GM11168 (cell line): ENCODE measurements at regions not wholly inside any gene's neighbourhood (a gene's known extent, or its start where the extent isn't known, plus 50 kb on each side); places are given as distances from the start of the nearest gene placed in this dataset.

ENCODE experiments used
- in situ Hi-C: fragments of 300-500 bp; cut with MboI; formaldehyde crosslinking; loops from one replicate; pipeline ENCODE4 v1.12.0; 2022; ENCODE audit warnings: low sequenced_read_pairs; ENCODE audit not compliant: unreplicated experiment

DNA sequence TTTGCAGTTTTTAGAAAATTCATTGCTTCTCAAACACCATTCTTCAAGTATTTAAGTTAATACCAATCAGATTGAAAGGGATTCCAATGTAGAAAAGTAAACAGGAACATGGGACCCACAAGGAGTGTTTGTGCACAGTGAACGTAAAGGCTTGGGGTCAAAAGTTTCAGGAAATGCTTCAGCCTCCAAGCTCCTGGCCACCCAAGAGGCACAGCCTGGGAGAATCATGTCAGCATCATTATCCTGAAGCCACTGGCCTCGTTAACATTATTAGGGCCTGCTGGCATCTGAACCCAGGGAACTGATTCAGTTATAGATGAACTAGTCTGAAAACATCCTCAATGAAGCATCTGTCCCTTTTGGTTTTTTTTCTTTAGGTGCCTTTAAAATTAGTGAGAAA is 122.9 kb downstream of the NXNL2 start:
- in situ Hi-C loops, result no loop called here

DNA sequence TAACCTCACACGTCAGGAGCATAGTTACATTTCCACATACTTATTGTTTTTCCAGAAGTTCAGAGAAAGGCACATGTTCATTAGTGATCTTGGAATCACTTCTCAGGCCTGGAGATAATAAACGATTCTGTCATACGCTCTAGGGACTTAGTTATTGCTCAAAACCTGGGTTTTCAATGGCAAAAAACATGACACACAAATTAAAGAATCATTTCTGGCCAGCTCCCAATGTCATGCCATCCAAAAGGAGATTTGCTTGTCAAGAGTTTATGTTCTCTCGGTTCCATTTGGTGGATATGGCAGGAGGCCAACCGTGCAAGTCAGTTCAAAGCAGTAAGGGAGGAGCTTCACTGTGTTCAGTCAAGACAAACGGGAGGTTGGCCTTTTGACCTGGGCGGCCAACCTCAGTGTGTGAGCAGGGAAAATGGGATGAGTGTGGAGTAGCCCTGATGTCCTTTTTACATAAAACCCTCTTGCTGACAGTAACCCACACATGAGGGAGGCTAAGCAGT is 123.4 kb downstream of the NXNL2 start:
- in situ Hi-C loops, result no loop called here

DNA sequence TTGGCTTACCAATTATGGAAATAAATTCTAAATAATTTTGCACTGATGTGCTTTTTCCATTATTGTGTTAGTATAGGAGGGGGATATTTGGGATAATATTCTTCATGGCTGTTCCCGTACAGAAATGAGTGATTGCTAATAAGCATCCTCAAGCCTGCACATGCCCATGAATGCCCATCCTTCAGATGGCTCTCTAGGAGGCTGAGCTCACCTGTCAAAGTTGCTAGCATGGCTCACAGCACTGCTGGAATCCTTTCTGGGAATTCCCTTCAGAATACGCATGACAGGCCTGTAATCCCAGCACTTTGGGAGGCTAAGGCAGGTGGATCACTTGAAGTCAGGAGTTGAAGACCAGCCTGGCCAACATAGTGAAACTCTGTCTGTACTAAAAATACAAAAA is 124.1 kb downstream of the NXNL2 start:
- in situ Hi-C loops, result no loop called here

DNA sequence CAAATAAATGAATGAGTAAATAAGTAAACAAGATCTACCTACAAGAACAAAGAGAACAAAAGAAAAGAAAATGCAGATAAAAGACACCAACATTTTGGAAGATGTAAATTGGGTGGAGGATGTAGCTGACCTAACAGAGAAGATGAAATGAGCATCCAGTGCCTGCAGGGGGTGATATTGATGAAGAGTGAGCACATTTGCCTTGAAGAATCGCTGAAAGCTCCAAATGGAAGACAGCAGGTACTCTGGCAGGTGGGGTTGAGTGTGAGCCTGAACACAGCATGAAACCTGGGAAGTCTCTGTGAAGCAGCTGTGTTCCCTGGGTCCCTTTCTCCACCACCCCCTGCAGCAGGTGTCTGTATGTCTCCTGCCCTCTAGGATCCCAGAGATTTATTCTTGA is 125.6 kb downstream of the NXNL2 start:
- in situ Hi-C loops, result no loop called here

DNA sequence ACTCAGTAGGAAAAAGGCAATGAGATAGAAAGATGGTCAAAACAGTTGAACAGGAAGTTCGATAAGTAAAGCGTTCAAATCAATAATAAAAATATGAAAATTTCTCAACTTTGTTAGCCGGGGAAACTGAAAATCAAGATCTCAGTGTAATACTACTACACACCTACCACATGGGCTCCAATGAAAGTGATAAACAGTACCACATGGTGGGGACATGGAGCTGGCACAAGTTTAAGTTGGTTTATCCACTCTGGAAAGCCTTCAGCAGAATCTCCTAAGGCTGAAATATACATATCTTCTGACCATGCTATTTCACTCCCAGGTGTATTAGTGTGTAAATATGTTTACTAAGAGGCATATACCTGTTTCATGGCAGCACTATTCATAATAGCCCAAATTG is 126.8 kb downstream of the NXNL2 start:
- in situ Hi-C loops, result no loop called here

DNA sequence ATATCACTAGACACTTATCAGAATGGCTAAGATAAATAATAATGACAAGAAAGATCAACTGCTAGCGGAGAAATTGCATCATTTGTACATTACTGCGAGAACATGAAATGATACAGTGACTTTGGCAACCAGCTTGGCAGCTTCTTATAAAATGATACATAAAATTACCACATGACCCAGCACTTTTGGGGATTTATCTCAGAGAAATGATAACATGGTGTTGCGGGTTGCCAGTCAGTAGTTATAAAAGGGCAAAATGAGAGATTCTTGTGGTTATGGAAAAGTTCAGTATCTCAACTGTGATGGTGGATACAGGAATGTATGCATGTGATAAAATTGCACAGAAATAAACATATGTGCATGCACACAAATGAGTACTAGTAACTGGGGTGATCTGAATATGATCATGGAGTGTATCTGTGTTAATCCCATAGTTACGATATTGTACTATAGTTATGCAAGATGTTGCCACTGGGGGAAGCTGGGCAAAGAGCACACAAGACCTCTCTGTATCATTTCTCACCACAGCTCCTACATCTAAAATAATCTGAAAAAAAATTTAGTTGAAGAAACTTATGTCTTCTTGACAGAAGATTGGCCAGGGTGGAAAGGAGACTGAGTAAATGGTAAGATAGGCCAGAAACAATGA is 128.9 kb downstream of the NXNL2 start:
- in situ Hi-C loops, result no loop called here

DNA sequence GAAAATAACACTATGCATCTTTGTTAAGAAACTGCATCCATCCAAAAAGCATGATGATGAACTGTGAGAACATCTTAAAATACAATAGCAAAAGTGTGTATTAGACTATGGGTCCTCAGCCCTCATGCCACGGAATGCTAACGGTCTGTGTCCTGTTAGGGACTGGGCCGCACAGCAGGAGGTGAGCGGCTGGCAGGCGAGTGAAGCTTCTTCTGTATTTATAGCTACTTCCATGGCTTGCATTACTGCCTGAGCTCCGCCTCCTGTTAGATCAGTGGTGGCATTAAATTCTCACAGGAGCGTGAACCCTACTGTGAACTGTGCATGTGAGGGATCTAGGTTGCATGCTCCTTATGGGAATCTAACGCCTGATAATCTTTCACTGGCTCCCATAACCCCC is 129.8 kb downstream of the NXNL2 start:
- in situ Hi-C loops, result no loop called here

DNA sequence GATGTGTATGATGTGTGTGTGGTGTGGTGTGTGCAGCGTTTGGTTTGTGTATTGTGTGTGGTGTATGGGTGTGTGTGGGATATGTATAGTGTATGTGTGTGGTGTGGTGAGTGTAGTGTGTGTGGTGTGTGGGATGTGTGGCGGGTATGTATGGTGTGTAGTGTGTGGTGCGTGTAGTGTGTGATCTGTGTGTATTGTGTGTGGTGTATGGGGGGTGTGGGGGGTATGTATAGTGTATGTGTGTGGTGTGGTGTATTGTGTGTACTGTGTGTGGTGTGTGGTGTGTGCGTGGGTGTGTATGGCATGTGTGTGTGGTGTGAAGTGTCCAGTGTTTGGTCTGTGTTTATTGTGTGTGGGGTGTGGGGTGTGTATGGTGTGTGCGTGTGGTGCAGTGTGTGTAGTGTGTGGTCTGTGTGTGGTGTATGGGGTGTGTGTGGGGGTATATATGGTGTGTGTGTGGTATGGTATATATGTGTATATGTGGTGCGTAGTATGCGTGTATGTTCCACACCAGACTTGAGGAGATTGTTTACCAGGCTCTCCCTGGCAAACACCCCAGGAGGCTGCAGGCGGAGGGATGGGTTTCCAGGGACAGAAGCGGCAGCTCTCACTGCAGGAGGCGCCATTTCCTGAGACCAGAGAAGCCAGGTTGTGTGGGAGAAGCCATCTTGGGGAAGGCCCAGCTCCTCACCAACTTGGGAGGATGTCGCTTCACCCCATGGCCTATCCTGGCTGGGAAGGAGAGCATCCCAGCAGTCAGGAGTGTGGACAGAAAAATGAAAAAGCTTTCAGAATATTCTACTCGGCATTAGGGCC is 138.1 kb downstream of the NXNL2 start:
- in situ Hi-C loops, result no loop called here

DNA sequence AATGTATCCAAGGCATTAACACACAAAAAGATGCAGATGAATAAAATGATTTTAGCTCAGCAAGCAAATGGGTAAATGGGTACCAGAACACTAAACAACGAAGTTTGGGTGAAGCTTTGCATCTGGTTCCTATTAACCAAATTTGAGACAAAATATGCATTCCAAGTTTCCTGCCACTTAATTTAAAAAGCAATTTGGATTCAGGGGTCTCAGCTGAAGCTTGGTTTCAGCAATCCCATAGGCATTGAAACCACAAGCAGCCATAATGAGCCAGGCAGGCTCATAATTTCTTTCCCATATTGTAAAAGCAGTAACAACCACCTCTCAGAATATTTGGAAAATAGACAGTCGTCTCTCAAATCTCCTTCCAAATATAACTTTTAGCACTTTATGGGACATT is 138.9 kb downstream of the NXNL2 start:
- in situ Hi-C loops, result no loop called here

DNA sequence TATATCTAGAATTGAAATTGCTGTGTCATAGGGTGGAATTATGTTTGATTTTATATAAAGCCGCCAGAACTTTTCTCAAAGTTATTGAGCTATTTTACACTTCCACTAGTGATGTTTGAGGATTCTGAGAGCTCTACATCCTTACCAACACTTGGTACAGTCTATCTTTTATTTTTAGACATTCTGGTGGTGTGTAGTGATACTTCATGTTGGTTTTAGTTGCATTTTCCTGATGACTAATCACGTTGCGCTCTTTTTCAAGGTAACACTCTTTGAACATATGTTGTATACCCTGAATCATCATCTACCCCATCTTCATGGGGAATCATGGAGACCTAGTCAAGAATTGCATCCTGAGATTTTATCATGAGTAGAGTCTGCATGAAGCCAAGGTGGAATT is 141.7 kb downstream of the NXNL2 start:
- in situ Hi-C loops, result no loop called here

DNA sequence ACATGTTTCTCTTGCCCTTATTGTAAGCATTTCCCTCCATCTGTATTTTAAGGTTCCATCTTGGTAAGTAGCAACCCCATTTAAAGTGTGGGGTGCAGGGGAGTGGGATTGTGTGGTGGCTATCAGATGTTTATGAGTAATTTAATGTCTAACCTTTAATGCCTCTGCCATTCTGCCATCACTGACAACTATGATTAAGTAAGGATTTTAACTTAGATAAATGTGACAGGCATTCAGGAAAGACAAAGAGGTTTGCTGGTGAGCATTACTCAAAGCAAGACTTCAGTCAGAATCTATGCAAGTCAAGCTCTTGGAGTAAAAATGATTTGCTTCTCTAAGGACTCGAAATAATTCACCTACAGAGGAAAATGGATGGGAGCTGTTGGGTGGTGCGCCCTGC is 143.0 kb downstream of the NXNL2 start:
- in situ Hi-C loops, result no loop called here

DNA sequence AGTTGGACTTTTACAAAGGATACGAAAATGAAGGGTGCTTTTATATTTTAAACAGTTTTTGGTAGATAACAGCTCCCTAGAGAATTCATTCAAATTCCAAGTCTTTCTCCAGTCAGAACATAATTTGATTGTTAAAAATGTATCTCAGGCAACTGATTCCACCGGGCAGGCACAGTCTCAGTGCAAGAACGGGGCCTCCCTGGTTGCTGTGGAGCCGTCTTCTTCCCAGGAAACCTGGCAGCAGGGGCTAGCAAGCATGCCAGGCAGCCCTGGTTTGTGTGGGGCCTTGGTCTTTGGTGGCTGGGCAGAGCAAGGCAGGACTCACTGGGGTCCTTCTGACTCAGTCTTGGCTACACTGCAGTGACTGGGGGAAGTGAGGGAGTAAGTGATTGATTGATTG is 143.5 kb downstream of the NXNL2 start:
- in situ Hi-C loops, result no loop called here

DNA sequence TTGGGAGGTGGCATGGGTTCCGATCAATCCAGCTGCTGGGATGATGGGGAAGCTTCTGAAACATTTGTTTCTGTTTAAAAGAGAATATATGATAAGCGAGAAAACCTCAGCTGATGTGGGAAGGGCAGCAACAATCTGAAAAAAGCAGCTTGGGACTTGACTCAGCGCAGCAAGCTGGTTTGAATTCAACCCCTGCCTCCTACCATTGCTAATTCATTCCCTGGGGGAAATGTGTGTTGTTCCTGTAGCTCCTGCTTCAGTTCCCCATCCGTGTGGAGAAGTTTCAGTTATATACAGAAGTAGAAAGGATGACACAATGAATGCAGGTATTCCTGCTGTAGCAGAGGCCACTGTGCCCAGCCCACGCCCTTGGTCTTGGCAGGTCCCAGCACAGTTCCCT is 145.1 kb downstream of the NXNL2 start:
- in situ Hi-C loops, result no loop called here

DNA sequence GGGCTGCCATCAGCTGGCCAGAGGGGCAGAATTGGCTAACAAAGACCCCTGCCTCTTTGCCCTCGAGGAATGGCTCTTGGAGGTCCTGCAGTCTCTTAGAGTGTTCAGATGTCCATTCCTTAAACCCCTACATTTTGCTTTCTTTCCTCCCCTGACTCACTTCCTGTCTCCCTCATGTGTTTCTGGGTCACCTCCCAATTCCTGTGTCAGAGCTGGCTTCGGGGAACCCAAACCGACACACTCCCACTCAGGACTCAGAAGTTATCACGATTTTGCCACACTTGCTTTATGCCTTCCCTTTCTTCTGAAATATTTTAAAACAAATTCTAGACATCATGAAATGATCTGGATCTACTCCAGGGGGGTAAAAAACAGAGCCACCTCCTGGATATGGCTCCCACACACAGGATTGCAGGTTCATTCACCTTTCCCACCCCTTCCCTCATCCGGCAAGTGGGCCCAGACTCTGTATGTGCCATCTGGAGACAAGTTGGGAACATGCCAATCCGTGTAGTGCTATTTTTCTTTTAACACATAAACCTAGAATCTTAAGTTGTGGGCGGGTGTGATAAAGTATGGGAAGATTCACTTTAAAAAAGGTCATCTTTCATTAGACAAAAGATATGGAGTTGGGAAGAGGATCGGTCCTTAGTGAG is 145.7 kb downstream of the NXNL2 start:
- in situ Hi-C loops, result no loop called here

DNA sequence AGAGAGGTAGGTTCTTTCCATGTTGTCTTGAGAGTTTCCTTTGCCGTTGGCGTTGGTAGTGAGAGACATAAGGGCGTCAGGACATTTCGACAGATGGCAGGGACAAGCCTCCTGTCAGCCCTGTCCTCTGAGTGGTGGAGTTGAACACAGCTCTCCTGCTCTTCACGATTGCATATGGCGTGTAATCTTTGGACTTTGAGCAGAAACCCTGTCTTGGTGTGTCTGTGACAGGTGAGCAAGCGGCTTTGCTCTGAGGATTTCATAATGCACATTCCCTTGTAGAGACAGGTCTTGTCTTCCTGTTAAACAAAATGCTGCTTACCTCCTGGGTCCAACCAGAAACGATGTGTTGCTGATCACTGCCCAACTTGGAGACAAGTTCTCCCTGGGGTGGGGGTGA is 146.5 kb downstream of the NXNL2 start:
- in situ Hi-C loops, result no loop called here

DNA sequence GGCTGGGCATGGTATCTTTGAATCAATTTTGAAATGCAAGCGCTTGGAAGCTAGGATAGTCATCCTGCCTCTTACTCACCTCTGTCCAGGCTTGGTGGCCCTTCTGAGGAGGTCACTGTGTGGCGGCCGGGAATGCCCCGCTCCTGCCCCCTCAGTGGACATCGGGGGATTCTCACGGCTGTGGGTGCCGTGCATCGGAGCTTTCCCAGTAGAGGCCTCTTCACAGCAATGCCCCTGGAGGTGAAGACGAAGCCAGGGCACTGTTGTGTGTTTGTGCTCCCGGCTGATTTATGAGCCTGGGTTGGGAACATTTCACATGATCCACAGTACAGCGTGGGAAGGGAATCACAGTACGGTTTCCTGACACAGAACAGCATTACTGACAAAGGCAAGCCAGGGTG is 147.5 kb downstream of the NXNL2 start:
- in situ Hi-C loops, result no loop called here

DNA sequence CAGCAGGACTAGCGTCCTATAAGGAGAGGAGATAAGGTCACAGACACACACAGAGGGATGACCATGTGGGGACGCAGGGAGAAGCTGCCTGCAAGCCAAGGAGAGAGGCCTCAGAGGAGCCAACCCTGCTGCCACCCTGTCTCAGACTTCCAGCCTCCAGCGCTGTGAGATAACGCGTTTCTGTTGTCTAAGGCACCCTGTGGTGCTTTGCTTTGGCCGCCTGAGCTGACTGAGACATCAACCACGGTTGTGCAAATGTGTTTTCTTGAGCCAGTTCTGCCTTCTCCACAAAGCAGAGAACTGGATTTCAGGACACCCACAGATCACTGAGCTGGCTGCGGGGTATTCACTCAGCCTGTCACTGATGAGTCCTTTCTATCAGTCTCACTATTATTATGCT is 149.1 kb downstream of the NXNL2 start:
- in situ Hi-C loops, result no loop called here

DNA sequence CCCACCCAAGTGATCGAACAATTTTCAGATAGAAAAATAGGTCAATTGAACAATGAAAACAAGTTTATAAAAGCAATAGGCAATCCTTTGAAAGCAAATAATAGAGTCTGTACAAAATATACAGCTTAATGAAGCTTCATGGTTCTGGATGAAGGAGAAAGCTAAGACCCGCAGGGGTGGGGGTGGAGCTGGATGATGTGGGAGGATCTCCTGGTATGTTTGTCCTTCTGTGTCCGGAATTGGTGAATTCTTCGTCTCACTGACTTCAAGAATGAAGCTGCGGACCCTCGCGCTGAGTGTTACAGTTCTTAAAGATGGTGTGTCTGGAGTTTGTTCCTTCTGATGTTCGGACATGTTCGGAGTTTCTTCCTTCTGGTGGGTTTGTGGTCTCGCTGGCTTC is 149.9 kb downstream of the NXNL2 start:
- in situ Hi-C loops, result no loop called here

DNA sequence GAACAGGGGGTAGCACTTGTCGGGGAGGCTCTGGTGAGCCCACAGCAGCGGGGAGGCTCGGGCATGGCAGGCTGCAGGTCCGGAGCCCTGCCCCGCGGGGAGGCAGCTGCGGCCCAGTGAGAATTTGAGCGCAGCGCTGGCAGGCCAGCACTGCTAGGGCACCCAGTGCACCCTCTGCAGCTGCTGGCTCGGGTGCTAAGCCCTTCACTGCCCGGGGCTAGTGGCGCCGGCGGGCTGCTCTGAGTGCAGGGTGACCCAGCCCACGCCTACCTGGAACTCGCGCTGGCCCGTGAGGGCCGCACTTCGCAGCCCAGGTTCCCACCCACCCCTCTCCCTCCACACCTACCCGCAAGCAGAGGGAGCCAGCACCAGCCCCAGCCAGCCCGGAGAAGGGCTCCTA is 151.0 kb downstream of the NXNL2 start:
- in situ Hi-C loops, result no loop called here

DNA sequence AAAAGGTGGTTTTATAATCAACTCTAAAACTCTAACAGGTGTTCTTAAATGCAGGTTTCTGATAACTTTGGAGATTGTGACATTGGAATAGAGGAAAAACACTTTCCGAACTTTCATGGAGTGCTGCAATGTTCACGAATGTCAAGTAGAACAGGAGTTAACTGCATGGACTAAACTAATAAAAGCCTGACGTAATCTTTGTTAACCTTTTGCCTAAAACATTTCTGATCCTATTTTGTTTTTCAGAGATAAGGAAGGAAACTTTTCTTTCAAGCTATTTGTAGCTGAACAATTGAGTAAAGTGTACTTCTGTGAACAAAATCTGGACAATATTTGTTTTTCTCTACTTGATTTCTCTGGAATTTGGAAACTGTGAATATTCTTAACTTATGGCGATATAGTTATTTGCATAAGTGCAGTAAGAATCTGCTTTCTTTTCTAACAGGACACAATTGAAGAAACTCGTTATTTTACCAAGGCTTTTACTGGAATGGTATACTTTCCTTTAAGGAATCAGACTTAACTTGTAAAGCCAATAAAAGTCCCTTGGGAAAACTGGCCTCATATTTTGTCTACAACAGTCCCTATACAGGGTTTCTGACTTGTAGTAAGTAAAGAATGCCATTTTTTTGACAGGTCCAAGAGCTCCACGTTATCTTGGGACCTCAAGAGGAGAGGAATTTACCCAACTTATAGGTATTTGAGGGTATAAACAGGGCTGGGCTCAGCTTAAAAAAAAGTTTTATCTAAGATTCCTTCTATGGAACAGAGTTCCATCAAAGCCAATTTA is 154.7 kb downstream of the NXNL2 start:
- in situ Hi-C loops, result no loop called here

DNA sequence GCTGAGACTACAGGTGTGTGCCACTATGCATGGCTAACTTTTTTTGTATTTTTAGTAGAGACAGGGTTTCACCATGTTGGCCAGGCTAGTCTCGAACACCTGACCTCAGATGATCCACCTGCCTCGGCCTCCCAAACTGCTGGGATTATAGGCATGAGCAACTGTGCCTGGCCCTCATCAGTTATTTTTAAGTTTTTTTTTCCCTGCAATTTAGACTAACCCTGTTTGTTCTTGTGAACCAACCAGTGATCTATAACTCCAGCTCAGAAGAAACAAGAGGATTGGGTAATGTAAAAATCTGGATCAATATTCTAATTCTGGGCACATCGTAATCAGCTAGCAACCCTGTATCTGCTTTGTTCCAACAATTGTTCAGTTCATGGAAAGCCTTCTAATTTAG is 155.7 kb downstream of the NXNL2 start:
- in situ Hi-C loops, result no loop called here
